PFSK-1 (cell line): ENCODE measurements at regions not wholly inside any gene's neighbourhood (a gene's known extent, or its start where the extent isn't known, plus 50 kb on each side); places are given as distances from the start of the nearest gene placed in this dataset.

Experiments used
- POLR2AphosphoS5 ChIP-seq: IDR thresholded peaks from 2 replicates; pipeline ENCODE4 v1.6.1; 2012; ENCODE audit warnings: low read depth, mild to moderate bottlenecking, control low read depth, low read length, moderate library complexity
- SIN3A ChIP-seq: IDR thresholded peaks from 2 replicates; pipeline ENCODE4 v1.6.1; 2012; ENCODE audit warnings: mild to moderate bottlenecking, low read length, moderate library complexity, borderline replicate concordance; ENCODE audit not compliant: insufficient read depth
- TAF1 ChIP-seq: IDR thresholded peaks from 2 replicates; pipeline ENCODE4 v1.6.1; 2012; ENCODE audit warnings: low read length, control low read depth, borderline replicate concordance; ENCODE audit not compliant: insufficient read depth
- TF ChIP-seq, protein P1 (sequence below), 2 experiments: IDR thresholded peaks; 2 replicates each; pipeline versions ENCODE4 v1.6.1 to v1.8.0; 2011 to 2012; ENCODE audit warnings: low read depth in 2 of 2, low read length in 2 of 2, control low read depth in 1 of 2, inconsistent platforms in 1 of 2, mild to moderate bottlenecking in 1 of 2, moderate library complexity in 1 of 2; ENCODE audit not compliant: insufficient read depth in 1 of 2

- TF ChIP-seq POLR2AphosphoS5 (no peak), TAF1 (no peak), SIN3A (no peak)
- TF ChIP-seq, protein P1, sequence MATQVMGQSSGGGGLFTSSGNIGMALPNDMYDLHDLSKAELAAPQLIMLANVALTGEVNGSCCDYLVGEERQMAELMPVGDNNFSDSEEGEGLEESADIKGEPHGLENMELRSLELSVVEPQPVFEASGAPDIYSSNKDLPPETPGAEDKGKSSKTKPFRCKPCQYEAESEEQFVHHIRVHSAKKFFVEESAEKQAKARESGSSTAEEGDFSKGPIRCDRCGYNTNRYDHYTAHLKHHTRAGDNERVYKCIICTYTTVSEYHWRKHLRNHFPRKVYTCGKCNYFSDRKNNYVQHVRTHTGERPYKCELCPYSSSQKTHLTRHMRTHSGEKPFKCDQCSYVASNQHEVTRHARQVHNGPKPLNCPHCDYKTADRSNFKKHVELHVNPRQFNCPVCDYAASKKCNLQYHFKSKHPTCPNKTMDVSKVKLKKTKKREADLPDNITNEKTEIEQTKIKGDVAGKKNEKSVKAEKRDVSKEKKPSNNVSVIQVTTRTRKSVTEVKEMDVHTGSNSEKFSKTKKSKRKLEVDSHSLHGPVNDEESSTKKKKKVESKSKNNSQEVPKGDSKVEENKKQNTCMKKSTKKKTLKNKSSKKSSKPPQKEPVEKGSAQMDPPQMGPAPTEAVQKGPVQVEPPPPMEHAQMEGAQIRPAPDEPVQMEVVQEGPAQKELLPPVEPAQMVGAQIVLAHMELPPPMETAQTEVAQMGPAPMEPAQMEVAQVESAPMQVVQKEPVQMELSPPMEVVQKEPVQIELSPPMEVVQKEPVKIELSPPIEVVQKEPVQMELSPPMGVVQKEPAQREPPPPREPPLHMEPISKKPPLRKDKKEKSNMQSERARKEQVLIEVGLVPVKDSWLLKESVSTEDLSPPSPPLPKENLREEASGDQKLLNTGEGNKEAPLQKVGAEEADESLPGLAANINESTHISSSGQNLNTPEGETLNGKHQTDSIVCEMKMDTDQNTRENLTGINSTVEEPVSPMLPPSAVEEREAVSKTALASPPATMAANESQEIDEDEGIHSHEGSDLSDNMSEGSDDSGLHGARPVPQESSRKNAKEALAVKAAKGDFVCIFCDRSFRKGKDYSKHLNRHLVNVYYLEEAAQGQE (IDR thresholded peaks at IDR 0.05; ENCODE audit: insufficient read depth in 1 of 2, low read depth in 2 of 2, low read length in 2 of 2) = no peak
These were observed 338.0 kb downstream of the EN1 start for GRCh38 chr2:118509319-118510004.
